GM06990 (cell line): ENCODE measurements at regions not wholly inside any gene's neighbourhood (a gene's known extent, or its start where the extent isn't known, plus 50 kb on each side); places are given as distances from the start of the nearest gene placed in this dataset.

Experiments
- DNase-seq: peaks from one replicate; pipeline ENCODE4 v3.0.0-alpha.2; 2011; ENCODE audit not compliant: insufficient read length; ENCODE audit errors: extremely low read depth
- H3K27me3 ChIP-seq: replicated peaks from 2 replicates; pipeline ENCODE4 v1.6.0; 2011; ENCODE audit warnings: low read length; ENCODE audit not compliant: control insufficient read depth, insufficient read depth
- H3K36me3 ChIP-seq: 2 replicates; pipeline ENCODE4 v1.5.1; 2011; ENCODE audit warnings: low read length; ENCODE audit not compliant: control insufficient read depth, insufficient read depth
- H3K4me3 ChIP-seq: replicated peaks from 2 replicates; pipeline ENCODE4 v1.5.1; 2011; ENCODE audit warnings: low read depth, mild to moderate bottlenecking, control low read depth, low read length
- TF ChIP-seq, protein P1 (sequence below): IDR thresholded peaks from 2 replicates; pipeline ENCODE4 v1.5.1; 2011; ENCODE audit warnings: low read length, control low read depth, mild to moderate bottlenecking, inconsistent platforms; ENCODE audit not compliant: insufficient read depth, poor library complexity, severe bottlenecking

DNA sequence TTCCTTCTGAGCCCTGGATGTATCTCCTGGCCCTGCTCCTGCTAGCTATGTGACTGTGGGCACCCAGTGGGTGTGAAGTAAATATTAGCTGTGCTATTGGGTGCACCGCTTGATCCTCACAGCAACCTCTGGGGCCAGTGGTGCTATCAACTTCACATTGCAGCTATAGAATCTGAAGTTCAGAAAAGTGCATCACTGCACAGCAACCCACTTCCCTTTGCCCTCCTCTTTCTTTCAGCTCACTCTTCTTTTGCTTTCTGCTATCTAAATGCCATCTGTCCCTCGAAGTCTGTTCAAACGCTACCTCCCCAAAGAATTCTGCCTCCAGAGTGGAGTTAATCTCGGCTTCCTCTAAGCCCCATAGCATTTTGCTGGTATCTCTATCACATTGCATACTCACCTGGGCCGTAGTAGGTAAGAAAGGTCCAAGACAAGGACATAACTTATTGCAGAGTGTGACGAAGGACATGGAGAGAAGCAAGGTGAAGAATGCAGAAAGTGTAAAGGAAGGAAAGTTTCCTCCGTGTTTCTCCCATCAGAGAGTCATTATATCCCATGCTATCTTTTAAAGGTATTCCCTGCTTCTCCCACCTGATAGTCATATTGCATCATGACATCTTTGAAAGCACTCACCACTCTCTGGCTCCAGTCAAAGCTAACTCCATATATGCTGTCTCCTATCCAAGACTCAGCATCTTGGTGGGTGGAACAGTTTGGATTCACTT, 57.1 kb upstream of the BCL6 start:
- TF ChIP-seq, protein P1, sequence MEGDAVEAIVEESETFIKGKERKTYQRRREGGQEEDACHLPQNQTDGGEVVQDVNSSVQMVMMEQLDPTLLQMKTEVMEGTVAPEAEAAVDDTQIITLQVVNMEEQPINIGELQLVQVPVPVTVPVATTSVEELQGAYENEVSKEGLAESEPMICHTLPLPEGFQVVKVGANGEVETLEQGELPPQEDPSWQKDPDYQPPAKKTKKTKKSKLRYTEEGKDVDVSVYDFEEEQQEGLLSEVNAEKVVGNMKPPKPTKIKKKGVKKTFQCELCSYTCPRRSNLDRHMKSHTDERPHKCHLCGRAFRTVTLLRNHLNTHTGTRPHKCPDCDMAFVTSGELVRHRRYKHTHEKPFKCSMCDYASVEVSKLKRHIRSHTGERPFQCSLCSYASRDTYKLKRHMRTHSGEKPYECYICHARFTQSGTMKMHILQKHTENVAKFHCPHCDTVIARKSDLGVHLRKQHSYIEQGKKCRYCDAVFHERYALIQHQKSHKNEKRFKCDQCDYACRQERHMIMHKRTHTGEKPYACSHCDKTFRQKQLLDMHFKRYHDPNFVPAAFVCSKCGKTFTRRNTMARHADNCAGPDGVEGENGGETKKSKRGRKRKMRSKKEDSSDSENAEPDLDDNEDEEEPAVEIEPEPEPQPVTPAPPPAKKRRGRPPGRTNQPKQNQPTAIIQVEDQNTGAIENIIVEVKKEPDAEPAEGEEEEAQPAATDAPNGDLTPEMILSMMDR, result no peak
- Histone ChIP-seq H3K4me3 (no peak overlapping the region), H3K27me3 (no peaks in the 10 kb centered on the region), H3K36me3 (no peaks in the 10 kb centered on the region)
- no peak for DNase-seq

- TF ChIP-seq, protein P1, result no peak
- Histone ChIP-seq H3K27me3 (no peaks in the 10 kb centered on the region), H3K36me3 (no peaks in the 10 kb centered on the region), H3K4me3 (no peak overlapping the region)
- peak; percentile 70 for DNase-seq
Measured at GRCh38 chr3:187802928-187803259, 57.6 kb upstream of the BCL6 start.

GRCh38 chr3:187804120-187804744, 59.0 kb upstream of the BCL6 start:
- H3K4me3 ChIP-seq, result no peak overlapping the region
- TF ChIP-seq, protein P1, result no peak
- no peaks in the 10 kb centered on the region for H3K27me3 ChIP-seq
- H3K36me3 ChIP-seq, result no peaks in the 10 kb centered on the region
- DNase-seq, result no peak

GRCh38 chr3:187804745-187805121, 59.5 kb upstream of the BCL6 start:
- H3K36me3 ChIP-seq, result no peaks in the 10 kb centered on the region
- TF ChIP-seq, protein P1, result no peak
- H3K4me3 ChIP-seq, result no peak overlapping the region
- DNase-seq, result no peak
- no peaks in the 10 kb centered on the region for H3K27me3 ChIP-seq

GRCh38 chr3:187805774-187806173, 60.5 kb upstream of the BCL6 start:
- TF ChIP-seq, protein P1, result no peak
- Histone ChIP-seq H3K4me3 (no peak overlapping the region), H3K36me3 (no peaks in the 10 kb centered on the region), H3K27me3 (no peaks in the 10 kb centered on the region; the same call in 1 of the 2 replicates)
- no peak for DNase-seq
